NB4 (cell line): ENCODE measurements at regions not wholly inside any gene's neighbourhood (a gene's known extent, or its start where the extent isn't known, plus 50 kb on each side); places are given as distances from the start of the nearest gene placed in this dataset.

ENCODE experiments used
- CTCF ChIP-seq: IDR thresholded peaks from one replicate; pipeline ENCODE4 v1.5.1; 2012; ENCODE audit warnings: low read depth, low read length
- MAX ChIP-seq: IDR thresholded peaks from 2 replicates; pipeline ENCODE4 v1.6.1; 2011; ENCODE audit warnings: low read depth, low read length

GRCh38 chr12:9389796-9390195, 181.6 kb upstream of the PZP start:
- TF ChIP-seq CTCF (no peak), MAX (no peak)
